ENCODE measurements at regions not wholly inside any gene's neighbourhood (a gene's known extent, or its start where the extent isn't known, plus 50 kb on each side); places are given as distances from the start of the nearest gene placed in this dataset.

DNA sequence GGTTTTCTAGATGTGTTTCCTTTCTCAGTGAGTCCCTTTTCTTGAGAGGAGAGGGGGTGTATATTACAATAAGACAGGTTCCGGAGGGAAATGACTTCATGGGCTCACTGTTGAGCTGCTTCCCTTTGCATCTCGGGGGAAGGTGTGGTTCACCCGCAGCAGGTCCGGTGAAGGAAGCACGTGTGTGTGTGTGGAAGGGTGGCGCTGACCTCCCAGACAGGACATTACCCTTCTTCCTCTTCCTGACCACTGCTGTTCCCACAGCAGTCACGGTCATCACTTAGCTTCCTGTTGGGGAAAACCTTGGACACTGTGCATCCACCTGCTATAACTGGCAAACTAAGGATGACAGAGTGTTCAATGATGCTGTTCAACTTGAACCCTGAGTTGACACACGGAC, 83.6 kb downstream of the PLEKHG1 start:
- TF ChIP-seq YY1 (IDR thresholded peaks at IDR 0.05; ENCODE audit: low read depth) (no peak), EGR1 (IDR thresholded peaks at IDR 0.05) (no peak), CEBPB (IDR thresholded peaks at IDR 0.05) (no peak), TCF12 (IDR thresholded peaks at IDR 0.05; ENCODE audit: low read depth) (no peak), TEAD4 (IDR thresholded peaks at IDR 0.05) (no peak), ZBTB7A (IDR thresholded peaks at IDR 0.05; ENCODE audit: low read depth) (no peak)
- TF ChIP-seq, protein P1, sequence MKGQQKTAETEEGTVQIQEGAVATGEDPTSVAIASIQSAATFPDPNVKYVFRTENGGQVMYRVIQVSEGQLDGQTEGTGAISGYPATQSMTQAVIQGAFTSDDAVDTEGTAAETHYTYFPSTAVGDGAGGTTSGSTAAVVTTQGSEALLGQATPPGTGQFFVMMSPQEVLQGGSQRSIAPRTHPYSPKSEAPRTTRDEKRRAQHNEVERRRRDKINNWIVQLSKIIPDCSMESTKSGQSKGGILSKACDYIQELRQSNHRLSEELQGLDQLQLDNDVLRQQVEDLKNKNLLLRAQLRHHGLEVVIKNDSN (IDR thresholded peaks at IDR 0.05) = no peak

GRCh38 chr6:150684161-150684560, 84.5 kb downstream of the PLEKHG1 start:
- TF ChIP-seq EP300 (IDR thresholded peaks at IDR 0.05; ENCODE audit: borderline replicate concordance) (no peak), RAD21 (IDR thresholded peaks at IDR 0.05; ENCODE audit: low read depth) (no peak), TCF12 (IDR thresholded peaks at IDR 0.05; ENCODE audit: low read depth) (no peak), TAF1 (IDR thresholded peaks at IDR 0.05; ENCODE audit: low read depth) (no peak), FOXM1 (IDR thresholded peaks at IDR 0.05; ENCODE audit: borderline replicate concordance, low read depth) (no peak), NFIC (IDR thresholded peaks at IDR 0.05) (no peak), YY1 (IDR thresholded peaks at IDR 0.05; ENCODE audit: low read depth) (no peak), TEAD4 (IDR thresholded peaks at IDR 0.05) (no peak), EGR1 (IDR thresholded peaks at IDR 0.05) (no peak), ZBTB7A (IDR thresholded peaks at IDR 0.05; ENCODE audit: low read depth) (no peak), CREB1 (IDR thresholded peaks at IDR 0.05; ENCODE audit: low read depth) (no peak)
- TF ChIP-seq, protein P2, sequence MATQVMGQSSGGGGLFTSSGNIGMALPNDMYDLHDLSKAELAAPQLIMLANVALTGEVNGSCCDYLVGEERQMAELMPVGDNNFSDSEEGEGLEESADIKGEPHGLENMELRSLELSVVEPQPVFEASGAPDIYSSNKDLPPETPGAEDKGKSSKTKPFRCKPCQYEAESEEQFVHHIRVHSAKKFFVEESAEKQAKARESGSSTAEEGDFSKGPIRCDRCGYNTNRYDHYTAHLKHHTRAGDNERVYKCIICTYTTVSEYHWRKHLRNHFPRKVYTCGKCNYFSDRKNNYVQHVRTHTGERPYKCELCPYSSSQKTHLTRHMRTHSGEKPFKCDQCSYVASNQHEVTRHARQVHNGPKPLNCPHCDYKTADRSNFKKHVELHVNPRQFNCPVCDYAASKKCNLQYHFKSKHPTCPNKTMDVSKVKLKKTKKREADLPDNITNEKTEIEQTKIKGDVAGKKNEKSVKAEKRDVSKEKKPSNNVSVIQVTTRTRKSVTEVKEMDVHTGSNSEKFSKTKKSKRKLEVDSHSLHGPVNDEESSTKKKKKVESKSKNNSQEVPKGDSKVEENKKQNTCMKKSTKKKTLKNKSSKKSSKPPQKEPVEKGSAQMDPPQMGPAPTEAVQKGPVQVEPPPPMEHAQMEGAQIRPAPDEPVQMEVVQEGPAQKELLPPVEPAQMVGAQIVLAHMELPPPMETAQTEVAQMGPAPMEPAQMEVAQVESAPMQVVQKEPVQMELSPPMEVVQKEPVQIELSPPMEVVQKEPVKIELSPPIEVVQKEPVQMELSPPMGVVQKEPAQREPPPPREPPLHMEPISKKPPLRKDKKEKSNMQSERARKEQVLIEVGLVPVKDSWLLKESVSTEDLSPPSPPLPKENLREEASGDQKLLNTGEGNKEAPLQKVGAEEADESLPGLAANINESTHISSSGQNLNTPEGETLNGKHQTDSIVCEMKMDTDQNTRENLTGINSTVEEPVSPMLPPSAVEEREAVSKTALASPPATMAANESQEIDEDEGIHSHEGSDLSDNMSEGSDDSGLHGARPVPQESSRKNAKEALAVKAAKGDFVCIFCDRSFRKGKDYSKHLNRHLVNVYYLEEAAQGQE (IDR thresholded peaks at IDR 0.05; ENCODE audit: low read depth) = no peak
- TF ChIP-seq, protein P1 (IDR thresholded peaks at IDR 0.05) = no peak

DNA sequence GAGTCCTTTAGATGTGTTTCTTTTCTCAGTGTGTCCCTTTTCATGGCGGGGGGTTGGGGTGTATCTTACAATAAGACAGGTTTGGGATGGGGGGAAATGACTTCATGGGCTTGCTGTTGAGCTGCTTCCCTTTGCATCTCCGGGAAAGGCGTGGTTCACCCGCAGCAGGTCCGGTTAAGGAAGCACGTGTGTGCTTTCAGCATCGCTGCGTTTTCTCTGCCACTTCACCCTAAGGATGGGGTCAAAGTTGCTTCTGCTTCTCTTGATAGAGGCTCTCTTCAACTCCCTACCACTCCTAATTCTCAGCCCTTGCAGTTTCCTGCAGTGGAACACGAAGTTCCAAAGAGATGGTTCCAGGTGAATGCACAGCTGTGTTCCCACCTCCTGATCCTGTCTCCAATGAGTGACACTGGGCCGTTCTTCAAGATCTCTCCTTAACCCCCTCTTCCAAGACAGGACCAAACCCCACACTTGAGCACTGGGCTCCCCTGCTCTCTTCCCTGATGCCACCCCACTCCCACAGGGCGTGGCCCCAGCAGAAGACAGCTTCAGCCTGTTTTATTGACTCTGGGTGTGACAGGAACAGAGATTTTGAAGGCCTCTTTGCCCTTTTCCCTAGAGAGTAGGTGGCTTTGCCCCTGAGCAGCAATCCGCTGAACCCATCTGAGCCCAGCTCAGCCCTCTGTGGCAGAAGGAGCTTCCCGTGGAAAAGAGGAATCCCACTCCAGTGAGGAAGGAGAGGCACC, 85.2 kb downstream of the PLEKHG1 start:
- no peak for TF ChIP-seq CREB1 (IDR thresholded peaks at IDR 0.05; ENCODE audit: low read depth)
- TF ChIP-seq TEAD4 (IDR thresholded peaks at IDR 0.05) = no peak
- TF ChIP-seq YY1 (IDR thresholded peaks at IDR 0.05; ENCODE audit: low read depth) = no peak
- TF ChIP-seq ZBTB7A (IDR thresholded peaks at IDR 0.05; ENCODE audit: low read depth) = no peak
- no peak for TF ChIP-seq EGR1 (IDR thresholded peaks at IDR 0.05)
- no peak for TF ChIP-seq CEBPB (IDR thresholded peaks at IDR 0.05)

DNA sequence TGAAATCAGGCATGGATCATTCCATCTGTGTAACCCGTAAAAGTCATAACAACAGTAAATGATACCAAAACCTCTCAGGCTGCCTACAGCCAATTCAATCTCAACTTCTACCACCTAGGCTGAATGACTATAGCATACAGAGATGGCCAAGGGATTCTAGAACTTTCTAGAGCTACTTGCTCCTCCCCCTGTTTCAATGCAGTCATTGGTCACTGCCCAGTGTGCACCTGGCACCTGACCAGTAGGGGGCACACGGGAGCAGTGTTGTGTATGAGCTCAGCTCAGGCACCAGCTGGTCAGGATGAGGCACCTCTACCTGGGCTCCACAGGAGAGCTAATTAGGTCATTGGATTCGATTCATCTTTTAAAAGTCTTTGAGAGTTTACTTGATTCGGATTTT, 86.2 kb downstream of the PLEKHG1 start:
- TF ChIP-seq TAF1 (IDR thresholded peaks at IDR 0.05; ENCODE audit: low read depth) (no peak), YY1 (IDR thresholded peaks at IDR 0.05; ENCODE audit: low read depth) (no peak), MAX (IDR thresholded peaks at IDR 0.05) (peak; percentile 50; the same call in 1 of the 2 replicates), TCF12 (IDR thresholded peaks at IDR 0.05; ENCODE audit: low read depth) (no peak; the same call in 1 of the 2 replicates), CEBPB (IDR thresholded peaks at IDR 0.05) (no peak), EP300 (IDR thresholded peaks at IDR 0.05; ENCODE audit: borderline replicate concordance) (no peak), ZBTB7A (IDR thresholded peaks at IDR 0.05; ENCODE audit: low read depth) (no peak), EGR1 (IDR thresholded peaks at IDR 0.05) (no peak), RAD21 (IDR thresholded peaks at IDR 0.05; ENCODE audit: low read depth) (peak; percentile 93), TEAD4 (IDR thresholded peaks at IDR 0.05) (no peak), FOXM1 (IDR thresholded peaks at IDR 0.05; ENCODE audit: borderline replicate concordance, low read depth) (no peak), NFIC (IDR thresholded peaks at IDR 0.05) (0 out of 2 replicates have a peak, but pooled peaks have one; percentile 38), CREB1 (IDR thresholded peaks at IDR 0.05; ENCODE audit: low read depth) (no peak)
- TF ChIP-seq, protein P1 (IDR thresholded peaks at IDR 0.05) = peak; percentile 45
- TF ChIP-seq, protein P2 (IDR thresholded peaks at IDR 0.05; ENCODE audit: low read depth) = no peak

- TF ChIP-seq, protein P2 (IDR thresholded peaks at IDR 0.05; ENCODE audit: low read depth) = no peak
- TF ChIP-seq TCF12 (IDR thresholded peaks at IDR 0.05; ENCODE audit: low read depth) (no peak), TEAD4 (IDR thresholded peaks at IDR 0.05) (no peak), FOXM1 (IDR thresholded peaks at IDR 0.05; ENCODE audit: borderline replicate concordance, low read depth) (no peak), EP300 (IDR thresholded peaks at IDR 0.05; ENCODE audit: borderline replicate concordance) (no peak), CREB1 (IDR thresholded peaks at IDR 0.05; ENCODE audit: low read depth) (no peak), EGR1 (IDR thresholded peaks at IDR 0.05) (peak; percentile 43; the same call in 1 of the 2 replicates), YY1 (IDR thresholded peaks at IDR 0.05; ENCODE audit: low read depth) (no peak)
These were observed 86.9 kb downstream of the PLEKHG1 start for GRCh38 chr6:150686566-150686965.
